ENCODE measurements at regions not wholly inside any gene's neighbourhood (a gene's known extent, or its start where the extent isn't known, plus 50 kb on each side); places are given as distances from the start of the nearest gene placed in this dataset.

GRCh38 chr2:71882236-71882946, 265.3 kb downstream of the CYP26B1 start (continued):
- no peak for TF ChIP-seq PHF8 (conservative IDR thresholded peaks at IDR 0.05; ENCODE audit: low read depth, low read length)
